HepG2 (cell line): ENCODE measurements at regions not wholly inside any gene's neighbourhood (a gene's known extent, or its start where the extent isn't known, plus 50 kb on each side); places are given as distances from the start of the nearest gene placed in this dataset.

Experiments
- ARID2 ChIP-seq: sonication (generic); formaldehyde crosslinking; IDR thresholded peaks from 2 replicates; pipeline ENCODE4 v1.8.1; 2022; ENCODE audit warnings: mild to moderate bottlenecking, missing genetic modification reagents, borderline replicate concordance
- ATF1 ChIP-seq: IDR thresholded peaks from 2 replicates; pipeline ENCODE4 v1.6.1; 2016; ENCODE audit warnings: mild to moderate bottlenecking, control low read depth
- CENPBD1 ChIP-seq: sonication (generic); formaldehyde crosslinking; IDR thresholded peaks from 2 replicates; pipeline ENCODE4 v1.8.0; 2022; ENCODE audit warnings: missing genetic modification reagents, low read depth, mild to moderate bottlenecking, borderline replicate concordance
- CHD4 ChIP-seq: fragments of 200-600 bp; sonication (generic); IDR thresholded peaks from 2 replicates; pipeline ENCODE4 v1.7.0; 2017; ENCODE audit warnings: mild to moderate bottlenecking, low read length, borderline replicate concordance
- DPF2 ChIP-seq: sonication (generic); formaldehyde crosslinking; IDR thresholded peaks from 2 replicates; pipeline ENCODE4 v1.4.0; 2020; ENCODE audit warnings: mild to moderate bottlenecking, low read depth, missing genetic modification reagents, borderline replicate concordance
- FOSL2 ChIP-seq: sonication (generic); formaldehyde crosslinking; IDR thresholded peaks from 2 replicates; pipeline ENCODE4 v1.4.0; 2020; ENCODE audit warnings: missing genetic modification reagents
- HDAC6 ChIP-seq: fragments of 200-600 bp; sonication (generic); IDR thresholded peaks from 2 replicates; pipeline ENCODE4 v1.7.0; 2017; ENCODE audit warnings: mild to moderate bottlenecking, antibody characterized with exemption, low read length, low read depth
- KDM1A ChIP-seq: IDR thresholded peaks from 2 replicates; pipeline ENCODE4 v1.6.1; 2016; ENCODE audit warnings: missing compliant biosample characterization
- LBX2 ChIP-seq: sonication (generic); formaldehyde crosslinking; IDR thresholded peaks from 2 replicates; pipeline ENCODE4 v1.5.0; 2020; ENCODE audit warnings: missing genetic modification reagents, mild to moderate bottlenecking, borderline replicate concordance
- ZIK1 ChIP-seq: sonication (generic); formaldehyde crosslinking; IDR thresholded peaks from 2 replicates; pipeline ENCODE4 v1.5.0; 2020; ENCODE audit warnings: mild to moderate bottlenecking, low read depth, missing genetic modification reagents, borderline replicate concordance

GRCh38 chr2:150674283-150674682, 186.8 kb upstream of the RND3 start:
- TF ChIP-seq CHD4 (no peak), ATF1 (CRISPR knock-in tag) (no peak), HDAC6 (no peak), CENPBD1 (CRISPR knock-in tag) (no peak), ARID2 (CRISPR knock-in tag) (no peak), LBX2 (CRISPR knock-in tag) (no peak), KDM1A (CRISPR knock-in tag) (no peak), ZIK1 (CRISPR knock-in tag) (no peak), FOSL2 (CRISPR knock-in tag) (no peak), DPF2 (no peak)
